AG10803 (cell line): ENCODE measurements at regions not wholly inside any gene's neighbourhood (a gene's known extent, or its start where the extent isn't known, plus 50 kb on each side); places are given as distances from the start of the nearest gene placed in this dataset.

Experiments
- DNase-seq: peaks from one replicate; pipeline ENCODE4 v3.0.0; 2010; ENCODE audit warnings: low read depth
- H3K4me3 ChIP-seq: 2 replicates; pipeline ENCODE4 v1.5.1; 2011; ENCODE audit warnings: mild to moderate bottlenecking, low read length, control low read depth
- TF ChIP-seq, protein P1 (sequence below): conservative IDR thresholded peaks from 2 replicates; pipeline ENCODE4 v1.5.1; 2011; ENCODE audit warnings: mild to moderate bottlenecking, low read length, control low read depth, inconsistent platforms

DNA sequence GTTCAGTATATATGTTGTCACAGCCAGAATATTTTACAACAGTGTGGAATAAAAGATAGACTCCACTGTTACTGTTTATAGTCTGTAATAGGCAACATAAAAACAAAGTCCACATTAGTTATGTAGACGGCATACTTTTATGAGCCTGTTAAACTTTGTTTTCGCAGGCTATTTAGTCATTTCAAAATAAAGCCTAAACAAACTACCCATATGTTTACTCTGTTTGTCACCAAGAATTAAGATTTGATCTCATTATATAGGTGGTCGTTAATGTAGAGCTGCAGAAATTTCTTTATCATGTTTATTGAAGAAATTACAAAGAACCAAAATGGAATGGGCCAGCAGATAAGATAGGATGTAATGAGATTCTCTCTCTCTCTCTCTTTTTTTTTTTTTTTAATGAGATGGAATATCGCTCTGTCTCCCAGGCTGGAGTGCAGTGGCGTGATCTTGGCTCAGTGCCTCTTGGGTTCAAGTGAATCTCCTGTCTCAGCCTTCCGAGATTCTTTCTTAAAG, 943.8 kb upstream of the SOX9 start:
- no peak for DNase-seq
- H3K4me3 ChIP-seq = no peak overlapping the region
- TF ChIP-seq, protein P1, sequence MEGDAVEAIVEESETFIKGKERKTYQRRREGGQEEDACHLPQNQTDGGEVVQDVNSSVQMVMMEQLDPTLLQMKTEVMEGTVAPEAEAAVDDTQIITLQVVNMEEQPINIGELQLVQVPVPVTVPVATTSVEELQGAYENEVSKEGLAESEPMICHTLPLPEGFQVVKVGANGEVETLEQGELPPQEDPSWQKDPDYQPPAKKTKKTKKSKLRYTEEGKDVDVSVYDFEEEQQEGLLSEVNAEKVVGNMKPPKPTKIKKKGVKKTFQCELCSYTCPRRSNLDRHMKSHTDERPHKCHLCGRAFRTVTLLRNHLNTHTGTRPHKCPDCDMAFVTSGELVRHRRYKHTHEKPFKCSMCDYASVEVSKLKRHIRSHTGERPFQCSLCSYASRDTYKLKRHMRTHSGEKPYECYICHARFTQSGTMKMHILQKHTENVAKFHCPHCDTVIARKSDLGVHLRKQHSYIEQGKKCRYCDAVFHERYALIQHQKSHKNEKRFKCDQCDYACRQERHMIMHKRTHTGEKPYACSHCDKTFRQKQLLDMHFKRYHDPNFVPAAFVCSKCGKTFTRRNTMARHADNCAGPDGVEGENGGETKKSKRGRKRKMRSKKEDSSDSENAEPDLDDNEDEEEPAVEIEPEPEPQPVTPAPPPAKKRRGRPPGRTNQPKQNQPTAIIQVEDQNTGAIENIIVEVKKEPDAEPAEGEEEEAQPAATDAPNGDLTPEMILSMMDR = no peak

DNA sequence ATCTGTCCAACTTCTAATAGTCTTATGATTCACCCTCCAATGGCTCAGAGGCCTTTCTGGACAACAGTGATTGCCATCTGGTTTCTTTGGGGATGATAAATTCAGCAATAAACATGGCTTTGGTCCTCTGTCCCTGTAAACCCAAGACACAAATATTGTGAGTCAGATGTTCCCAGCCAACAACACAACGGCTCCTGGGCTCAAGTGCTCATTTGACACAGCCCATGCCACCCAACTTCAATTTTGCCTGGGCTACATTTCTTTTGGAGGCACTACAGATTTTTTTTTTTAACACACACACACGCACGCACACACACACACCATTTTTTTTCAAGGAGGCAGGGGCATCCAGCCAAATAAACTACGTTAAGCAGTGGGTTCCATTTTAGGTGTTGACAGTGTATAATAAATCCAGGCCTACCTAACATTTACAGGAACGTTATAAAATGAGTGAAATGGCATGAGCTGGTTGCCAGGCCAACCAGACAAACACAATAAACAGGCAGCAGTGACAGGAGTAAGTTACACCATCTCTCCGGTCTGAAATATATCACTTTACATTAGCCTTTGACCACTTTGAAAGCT, 939.9 kb upstream of the SOX9 start:
- DNase-seq = peak; percentile 81
- TF ChIP-seq, protein P1 = no peak
- no peak overlapping the region for H3K4me3 ChIP-seq

DNA sequence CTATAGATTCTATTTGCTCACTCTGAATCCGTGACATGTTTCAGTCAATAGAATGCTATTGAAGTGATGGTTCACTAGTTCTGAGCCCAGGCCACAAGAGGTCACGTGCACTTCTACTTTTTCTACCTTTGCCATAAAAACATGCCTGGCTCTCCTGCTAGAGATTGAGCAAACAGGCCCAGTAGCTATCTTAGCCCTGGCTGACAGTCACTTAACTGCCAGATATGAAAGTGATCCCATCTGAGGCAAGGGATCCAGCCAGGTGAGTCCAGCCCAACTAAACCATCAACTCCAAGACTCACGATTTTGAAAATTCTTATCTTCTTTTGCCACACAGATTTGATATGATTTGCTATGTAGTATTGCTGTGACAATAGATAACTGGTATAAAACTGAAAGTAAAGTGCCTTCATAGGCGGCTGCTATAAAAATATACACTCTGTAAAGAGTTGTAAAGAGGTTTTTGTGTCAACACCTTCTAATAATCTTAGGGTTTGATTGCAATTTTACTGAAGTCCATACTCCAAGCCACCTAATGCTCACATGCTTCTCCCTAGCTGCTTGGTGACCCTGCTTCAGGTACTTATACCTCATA, 937.7 kb upstream of the SOX9 start:
- TF ChIP-seq, protein P1 = no peak
- no peak overlapping the region for H3K4me3 ChIP-seq
- no peak for DNase-seq

DNA sequence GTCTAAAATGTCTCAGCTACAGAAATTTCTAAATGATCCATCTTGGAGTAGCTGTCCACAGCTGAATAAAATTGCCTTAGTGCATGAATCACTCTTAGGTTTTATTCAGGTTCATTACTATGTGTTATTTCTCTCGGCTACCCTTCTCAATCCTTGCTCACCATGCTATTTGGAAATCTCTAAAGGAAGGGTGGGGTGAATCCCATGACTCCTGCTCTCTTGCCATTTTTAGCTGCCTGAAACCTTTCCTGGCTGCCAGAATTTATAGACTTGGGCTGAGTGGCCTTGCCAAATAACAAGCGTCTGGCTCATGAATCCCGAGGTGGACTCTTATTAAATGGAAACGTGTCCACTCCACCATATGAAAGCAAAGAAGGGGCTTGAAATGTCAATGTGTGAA, 936.1 kb upstream of the SOX9 start:
- DNase-seq = peak; percentile 61
- TF ChIP-seq, protein P1 = no peak
- H3K4me3 ChIP-seq = no peak overlapping the region

DNA sequence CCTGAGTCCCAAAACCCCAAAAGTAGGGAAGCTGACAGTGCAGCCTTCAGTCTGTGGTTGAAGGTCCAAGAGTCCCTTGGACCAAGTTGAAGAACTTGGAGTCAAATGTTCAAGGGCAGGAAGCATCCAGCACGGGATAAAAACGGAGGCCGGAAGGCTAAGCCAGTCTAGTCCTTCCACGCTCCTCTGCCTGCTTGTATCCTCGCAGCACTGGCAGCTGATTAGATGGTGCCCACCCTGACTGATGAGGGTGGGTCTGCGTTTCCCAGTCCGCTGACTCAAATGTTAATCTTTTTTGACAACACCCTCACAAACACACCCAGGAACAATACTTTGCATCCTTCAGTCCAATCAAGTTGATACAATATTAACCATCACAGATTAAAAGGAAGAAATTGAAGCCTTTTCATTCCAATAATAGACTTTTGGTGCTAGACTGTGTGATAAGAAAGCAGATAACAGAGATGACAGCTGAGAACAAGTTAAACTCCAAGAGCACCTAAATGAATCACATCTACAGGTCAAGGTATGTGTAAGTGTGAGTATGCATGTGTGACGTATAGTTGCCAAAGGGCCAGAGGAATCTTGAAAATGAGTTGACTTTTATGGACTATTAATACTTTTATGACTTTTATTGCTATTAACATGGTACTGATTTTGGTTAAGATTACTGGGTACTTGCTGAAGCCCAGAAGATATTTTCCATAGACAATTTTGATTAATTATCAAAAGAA, 933.5 kb upstream of the SOX9 start:
- TF ChIP-seq, protein P1 = no peak
- DNase-seq = no peak

DNA sequence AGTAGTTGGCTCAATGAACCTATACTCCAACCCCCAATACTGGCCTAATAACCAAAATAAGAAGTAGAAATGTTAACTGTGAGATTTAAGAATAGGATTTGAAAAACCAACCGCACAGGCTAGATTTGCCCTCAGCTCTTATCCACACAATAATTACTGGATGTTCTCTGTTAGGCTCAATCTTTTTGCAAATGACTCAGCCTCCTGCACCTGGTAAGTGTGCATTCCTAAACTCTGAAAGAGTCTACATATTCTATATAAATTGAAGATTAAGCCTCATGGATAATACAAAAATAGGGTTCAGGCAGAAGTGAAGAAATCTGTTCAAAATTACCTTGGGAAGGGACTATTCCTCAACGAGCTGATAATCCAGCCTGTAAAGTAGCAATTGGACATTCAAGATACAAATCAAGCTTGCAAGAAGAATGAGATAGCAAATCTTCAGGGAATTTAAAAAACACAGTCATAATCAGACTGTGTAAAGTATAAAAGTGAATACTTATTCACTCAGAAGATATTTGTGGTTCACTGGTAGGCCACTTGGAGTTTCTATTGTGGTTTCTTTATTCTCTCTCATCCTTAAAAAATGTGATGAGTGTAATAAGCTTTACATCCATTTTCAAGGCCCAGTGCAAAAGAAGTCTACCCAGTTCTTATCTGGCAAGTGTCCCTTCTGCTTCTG, 931.9 kb upstream of the SOX9 start:
- peak; percentile 95 for DNase-seq
- TF ChIP-seq, protein P1 = no peak
- H3K4me3 ChIP-seq = no peak overlapping the region

More for the DNA sequence above, 933.5 kb upstream of the SOX9 start:
- H3K4me3 ChIP-seq = no peak overlapping the region
